HG02870 (cell line): ENCODE measurements at regions not wholly inside any gene's neighbourhood (a gene's known extent, or its start where the extent isn't known, plus 50 kb on each side); places are given as distances from the start of the nearest gene placed in this dataset.
"Not testable (repeated sequence)": the region's sequence is repeated elsewhere in the genome, so short reads cannot be mapped to it uniquely, and the experiment has no call there.

Source experiments
- ATAC-seq: cut with Tn5 transposase; IDR thresholded peaks from one replicate; pipeline ENCODE4 v1.9.1; 2021; ENCODE audit warnings: mild to moderate bottlenecking, moderate library complexity; ENCODE audit not compliant: unreplicated experiment

DNA sequence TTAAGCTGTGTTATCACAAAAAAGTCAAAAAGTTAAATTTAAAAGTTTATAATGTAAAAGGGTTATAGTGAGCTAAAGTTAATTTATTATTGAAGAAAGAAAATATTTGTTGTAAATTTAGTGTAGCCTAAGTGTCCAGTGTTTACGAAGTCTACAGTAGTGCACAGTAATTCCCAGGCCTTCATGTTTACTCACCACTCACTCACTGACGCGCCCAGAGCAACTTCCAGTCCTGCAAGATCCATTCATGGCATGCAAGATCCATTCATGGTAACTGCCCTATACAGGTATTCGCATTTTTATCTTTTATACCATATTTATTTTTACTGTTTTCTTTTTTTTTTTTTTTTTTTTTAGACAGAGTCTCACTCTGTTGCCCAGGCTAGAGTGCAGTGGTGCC lies 69.5 kb downstream of the TPRA1 start:
- no peak for ATAC-seq

DNA sequence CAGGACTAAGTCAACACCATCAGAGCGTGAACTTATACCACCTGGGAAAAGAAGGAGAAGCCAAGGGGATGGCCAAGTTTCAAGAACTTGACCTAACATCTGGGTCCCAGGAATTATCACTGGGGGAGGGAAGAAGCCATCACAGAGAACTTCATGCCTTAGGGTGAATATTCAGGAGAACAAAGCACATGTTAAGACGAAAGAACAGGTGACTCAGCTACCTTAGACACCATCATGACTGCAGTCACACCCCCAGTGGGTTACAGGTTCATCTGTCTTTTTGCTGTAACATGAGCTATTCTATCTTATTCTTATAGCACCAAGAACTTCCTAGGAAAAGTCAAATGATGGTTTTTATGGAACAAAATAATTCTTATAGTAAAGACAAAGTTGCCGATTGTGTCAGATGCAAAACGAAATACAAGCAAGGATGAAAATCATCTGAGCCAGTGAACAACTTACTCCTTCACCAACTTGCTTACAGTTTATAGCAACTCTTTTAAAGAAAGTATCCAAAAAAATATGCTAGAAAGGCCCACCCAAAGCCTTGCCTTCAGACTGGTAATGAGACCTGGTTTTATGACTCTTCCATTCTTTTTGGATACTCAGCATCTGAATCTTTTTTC lies 72.0 kb downstream of the TPRA1 start:
- ATAC-seq: no peak

DNA sequence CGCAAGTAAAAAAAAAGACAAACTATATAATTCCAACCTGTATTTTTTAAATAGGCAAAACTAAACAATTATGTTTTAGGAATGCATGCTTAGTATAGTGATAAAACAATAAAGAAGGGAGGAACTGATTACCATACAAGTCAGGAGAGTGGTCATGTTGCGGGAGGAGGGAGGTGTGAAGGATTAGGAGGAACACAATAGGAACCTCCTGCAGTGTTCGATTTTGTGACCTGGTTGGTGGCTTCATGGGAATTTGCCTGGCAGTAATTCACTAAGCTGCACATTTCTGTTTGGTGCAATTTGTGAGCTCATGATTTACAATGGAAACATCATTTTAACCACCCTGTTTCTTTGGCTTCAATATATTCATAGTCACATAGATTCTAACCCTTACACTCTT lies 78.3 kb downstream of the TPRA1 start:
- no peak for ATAC-seq

DNA sequence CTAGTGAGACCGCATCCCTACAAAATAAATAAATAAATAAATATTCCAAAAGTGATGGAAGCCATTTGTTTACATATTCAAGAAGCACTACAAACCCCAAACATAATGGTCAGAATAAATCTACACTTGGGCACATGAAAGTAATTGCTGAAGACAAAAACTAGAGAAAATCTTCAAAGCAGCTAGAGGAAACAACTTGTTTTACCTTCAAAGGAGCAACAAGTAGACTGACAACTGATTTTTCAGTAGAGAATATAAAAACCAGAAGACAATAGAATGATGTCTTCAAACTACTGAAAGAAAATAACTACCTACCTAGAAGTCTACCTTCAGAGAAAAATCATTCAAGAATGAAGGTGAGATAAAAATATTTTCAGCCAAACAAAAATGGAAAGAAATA lies 89.4 kb downstream of the TPRA1 start:
- ATAC-seq: no peak

DNA sequence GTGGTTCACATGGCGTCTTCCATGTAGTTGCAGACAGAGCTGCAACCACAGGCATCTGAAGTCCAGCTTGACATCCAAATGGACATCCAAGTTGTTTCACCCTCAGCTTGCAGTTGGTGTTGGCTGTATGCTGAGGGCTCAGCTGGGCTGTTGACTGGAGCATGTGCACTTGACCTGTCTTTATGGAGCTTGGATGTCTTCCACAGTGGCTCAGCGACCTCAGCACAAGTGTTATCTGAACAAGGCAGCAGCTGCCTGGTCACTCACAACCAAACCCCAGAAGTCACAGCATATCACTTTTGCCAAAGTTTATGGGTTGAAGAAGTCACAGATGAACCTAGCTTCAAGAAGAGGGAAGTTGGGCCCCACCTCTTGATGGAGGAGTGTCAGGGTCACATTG lies 92.9 kb downstream of the TPRA1 start:
- no peak for ATAC-seq

DNA sequence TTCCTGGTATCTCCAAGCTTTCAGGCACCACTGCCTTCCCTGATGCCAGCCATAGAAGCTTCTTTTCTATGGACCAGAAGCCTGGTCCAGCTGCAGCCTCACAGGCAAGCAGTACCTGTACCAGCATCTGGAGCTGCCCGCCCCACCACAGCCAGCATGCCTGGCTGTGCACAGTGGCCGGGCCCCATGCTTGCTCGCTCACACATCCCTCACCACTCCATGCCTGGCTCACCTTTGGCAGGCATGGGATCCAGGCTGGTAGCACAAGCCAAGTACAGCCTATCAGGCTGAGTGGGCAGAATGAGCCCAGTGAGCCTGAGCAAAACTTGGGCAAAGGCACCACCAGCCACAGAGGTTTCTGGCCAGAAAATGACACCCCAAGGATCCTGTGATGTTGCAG lies 93.4 kb downstream of the TPRA1 start:
- no peak for ATAC-seq

DNA sequence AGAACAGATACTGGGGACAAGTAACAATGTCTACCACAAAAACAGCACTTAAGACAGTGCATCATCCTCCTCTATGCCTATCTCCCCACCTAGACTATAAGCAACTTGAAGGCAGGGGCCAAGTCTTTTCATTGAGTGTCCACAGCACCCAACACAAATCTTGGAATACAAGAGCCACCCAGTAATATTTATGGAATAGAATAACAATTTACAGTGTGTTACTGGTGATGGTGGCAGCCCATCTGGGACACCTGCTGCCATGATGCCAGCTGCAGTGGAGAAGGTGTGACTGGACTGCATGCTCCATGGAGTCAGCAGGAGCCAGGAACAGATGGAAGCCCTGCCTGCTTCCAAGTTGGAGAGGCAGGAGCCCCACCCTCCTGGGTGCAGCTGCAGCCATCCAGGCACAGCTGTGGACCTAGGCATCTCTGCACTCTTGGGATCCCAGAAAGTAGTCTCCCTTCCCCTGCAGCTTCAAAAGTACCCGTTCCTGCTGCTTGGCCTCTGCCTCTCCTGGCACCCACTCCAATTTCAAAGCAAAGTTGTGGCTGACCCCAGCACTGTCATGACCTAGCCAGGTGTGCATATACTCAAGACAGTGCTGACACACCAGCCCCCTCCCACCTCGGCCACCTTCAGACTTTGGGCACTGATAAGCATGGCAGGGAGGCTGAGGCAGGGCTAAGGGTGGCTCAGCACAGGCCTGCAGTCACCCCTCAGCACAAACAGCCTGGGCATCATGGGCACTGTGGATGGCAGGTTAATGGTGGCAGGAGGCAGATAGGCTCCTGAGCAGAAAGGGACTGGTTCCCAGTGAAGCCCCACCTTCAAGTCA lies 94.5 kb downstream of the TPRA1 start:
- ATAC-seq: no peak

DNA sequence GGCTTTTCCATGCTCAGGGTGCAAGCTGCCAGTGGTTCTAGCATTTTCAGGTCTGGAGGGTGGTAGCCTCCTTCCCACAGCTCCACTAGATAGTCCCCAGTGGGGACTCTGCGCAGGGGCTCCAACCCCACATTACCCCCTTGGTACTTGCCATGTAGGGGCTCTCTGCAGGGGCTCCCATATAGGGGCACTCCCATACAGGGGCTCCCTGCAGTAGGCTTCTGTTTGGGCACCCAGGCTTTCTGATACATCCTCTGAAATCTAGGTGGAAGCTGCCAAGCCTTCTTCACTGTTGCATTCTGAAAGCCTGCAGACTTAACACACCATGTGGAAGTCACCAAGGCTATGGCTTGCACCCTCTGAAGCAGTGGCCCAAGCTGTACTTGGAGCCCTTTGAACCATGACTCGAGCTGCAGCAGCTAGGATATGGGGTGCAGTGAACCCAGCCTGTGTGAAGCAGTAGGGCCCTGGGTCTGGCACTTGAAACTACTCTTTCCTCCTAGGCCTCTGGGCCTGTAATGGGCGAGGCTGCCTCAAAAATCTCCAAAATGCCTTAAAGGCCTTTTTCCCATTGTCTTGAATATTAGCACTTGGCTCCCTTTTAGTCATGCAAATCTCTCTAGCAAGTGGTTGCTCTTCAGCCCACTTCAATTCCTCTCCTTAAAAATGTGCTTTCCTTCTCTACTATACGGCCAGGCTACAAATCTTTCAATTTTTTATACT lies 96.4 kb downstream of the TPRA1 start:
- no peak for ATAC-seq

DNA sequence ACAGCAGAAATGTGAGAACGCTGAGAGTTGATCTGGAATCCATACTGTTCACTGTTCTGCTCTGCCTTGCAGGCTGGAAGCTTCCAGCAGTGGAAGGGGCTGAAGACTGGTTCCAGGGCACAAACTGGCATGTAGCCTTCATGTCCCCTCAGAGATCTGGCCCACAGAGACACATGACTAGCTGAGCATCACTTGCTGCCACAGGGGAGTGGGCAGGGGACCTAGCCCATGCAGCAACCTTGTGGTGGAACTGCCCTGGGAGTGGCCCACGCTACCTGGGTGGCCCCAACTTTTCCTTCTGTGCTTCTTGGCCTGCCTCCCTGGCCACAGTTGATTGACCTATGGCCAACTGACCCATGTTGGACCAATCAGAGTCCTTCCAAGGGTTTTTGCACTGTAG lies 98.1 kb downstream of the TPRA1 start:
- no peak for ATAC-seq

DNA sequence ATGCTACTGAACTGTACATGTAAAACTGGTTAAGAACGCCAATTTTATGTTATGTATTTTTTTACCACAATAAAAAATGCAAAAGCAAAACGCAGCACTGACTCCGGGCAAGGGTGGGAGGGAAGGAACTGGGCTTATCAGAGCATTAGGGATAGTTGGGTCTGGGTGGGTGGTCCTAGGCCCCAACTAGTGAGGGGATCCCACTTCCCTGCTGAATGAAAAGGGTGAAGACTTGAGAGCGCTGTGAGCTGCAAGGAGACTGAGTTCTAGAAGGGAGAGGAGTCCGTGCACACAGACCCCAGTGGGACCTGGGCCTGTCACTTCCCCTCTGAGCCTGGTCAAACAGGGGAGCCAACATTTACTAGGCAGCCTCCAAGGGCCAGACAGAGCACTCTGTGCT lies 98.6 kb downstream of the TPRA1 start:
- ATAC-seq: no peak

DNA sequence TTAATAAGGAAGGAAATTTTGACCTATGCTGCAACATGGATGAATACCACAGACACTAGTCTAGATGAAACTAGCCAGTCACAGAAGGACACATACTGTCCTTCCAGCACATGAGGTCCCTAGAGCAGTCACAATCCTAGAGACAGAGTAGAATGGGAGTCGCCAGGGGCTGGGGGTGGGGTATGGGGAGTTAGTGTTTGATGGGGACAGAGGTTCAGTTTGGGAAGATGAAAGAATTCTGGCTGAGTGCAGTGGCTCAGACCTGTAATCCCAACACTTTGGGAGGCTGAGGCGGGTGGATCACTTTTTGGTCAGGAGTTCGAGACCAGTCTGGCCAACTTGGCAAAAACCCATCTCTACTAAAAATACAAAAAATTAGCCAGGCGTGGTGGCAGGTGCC lies 99.2 kb downstream of the TPRA1 start:
- ATAC-seq: no peak

DNA sequence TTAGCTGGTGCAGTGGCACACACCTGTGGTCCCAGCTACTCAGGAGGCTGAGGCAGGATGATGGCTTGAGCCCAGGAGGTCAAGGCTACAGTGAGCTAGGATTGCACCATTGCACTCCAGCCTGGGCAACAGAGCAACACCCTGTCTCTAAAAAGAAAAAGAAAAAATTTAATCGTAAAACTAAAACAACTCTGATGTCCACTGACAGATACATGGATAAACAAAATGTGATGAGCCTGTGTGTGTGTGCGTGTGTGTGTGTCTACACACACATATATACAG lies 99.6 kb downstream of the TPRA1 start:
- ATAC-seq: not testable (repeated sequence)

DNA sequence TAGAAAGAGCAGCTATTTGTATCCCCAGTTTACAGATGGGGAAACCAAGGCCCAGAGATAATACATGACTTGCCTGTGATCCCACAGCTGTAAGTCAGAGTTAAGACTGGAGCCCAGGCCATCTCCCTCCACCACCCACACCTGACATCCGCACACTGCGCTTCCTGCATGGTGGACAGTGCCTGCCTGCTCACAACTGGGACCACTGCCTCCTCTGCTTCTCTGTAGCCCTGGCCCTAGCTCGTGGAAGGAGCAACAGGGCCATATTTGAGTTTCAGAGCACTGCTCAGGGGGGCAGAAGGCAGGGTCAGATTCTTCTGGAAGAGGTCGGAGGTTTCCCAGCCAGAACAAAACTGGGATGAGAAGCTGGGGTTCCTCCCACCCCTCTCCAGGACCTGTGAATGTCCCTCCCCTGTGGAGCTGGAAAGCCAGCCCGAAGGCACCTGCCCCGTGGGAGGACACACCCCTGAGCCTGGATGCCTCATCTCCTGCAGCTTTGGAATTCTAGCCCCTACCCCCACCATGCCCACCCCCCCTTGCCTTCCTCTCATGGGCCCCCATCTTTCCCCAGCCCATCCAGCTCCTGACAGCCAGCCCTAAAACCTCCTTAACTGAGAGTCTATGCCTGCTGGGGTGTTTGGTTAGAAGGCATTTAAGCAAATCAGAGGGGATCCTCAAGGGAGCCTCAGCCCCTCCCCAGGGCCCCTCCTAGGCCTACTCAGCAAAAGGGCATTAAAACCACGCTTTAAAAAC lies 100.1 kb downstream of the TPRA1 start:
- ATAC-seq: no peak

DNA sequence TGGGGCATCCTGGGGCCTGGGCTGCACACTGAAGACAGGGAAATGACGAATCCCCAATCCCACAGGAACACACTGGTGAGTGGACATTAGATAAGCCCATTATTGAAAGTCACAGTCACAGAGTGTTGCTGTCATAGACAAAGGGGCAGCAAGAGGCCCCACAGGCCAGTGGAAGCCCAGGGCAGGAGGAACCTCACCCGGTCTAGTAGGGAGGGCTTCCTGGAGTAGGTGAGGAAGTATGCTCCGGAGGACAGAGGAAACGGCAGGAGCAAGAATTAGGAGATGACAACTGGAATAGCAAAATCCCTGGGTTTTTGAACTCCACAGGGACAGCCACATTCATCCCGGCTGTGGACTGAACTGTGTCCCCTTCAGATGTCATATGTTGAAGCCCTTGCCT lies 101.2 kb downstream of the TPRA1 start:
- ATAC-seq: no peak

DNA sequence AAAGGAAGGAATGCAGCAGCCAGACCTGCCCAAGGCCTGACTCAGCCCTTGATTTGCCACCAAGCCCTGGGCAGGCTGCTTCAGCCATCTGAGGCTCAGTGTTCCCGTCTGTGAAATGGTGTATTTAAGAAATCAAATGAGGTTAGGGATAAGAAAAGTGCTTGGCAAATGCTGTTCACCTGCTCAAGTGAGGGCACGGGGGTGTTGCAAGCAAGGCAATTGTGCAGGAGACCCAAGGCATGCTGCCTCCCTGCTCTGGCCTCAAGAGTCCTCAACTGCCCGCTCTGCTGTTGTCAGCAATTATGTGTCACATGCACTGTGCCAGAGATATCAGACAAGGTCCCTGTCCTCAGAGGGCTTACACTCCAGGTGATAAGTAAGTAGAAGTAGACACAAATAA lies 101.8 kb downstream of the TPRA1 start:
- no peak for ATAC-seq

DNA sequence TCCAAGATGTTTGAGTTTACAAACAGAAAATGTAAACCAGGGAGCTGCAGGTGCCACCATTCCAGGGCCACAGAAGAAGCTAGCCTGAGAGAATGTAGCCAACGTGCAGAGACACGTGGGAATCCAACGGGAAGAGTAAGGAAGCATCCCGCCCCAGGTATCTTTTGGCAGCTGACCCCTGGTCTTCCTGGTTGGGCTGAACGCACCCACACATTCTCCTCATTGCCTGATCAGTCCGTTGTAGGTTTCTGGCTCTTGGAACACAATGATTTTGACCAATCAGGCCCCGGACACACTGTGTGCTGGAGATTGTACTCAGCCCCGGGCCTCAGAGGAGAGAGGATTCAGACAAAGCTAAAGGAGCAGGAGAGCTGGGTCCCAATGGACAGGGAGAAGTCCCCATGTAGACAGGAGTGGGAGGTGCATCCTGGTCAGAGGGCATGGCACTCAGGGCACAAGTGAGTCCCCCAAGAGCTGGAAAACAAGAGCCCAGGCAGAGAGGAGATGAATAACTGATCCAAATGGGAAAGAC lies 102.3 kb downstream of the TPRA1 start:
- no peak for ATAC-seq

DNA sequence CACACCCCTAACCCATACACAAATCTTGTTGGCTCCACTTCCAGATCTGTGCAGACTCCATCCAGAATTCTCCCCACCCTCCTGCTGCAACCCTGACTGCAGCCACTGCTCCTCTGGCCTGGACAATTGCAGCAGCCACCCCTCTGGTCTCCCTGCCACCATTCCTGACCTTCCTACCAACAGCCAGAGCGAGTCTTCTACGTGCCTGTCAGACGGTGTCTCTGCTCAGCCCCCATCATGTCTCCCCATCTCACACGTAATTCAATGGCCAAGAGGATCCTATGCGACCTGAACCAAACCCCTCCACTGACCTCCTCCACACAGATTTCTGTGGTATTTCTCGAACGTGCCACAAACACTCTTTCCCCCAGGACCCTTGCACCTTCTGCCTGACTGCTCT lies 103.3 kb downstream of the TPRA1 start:
- no peak for ATAC-seq

DNA sequence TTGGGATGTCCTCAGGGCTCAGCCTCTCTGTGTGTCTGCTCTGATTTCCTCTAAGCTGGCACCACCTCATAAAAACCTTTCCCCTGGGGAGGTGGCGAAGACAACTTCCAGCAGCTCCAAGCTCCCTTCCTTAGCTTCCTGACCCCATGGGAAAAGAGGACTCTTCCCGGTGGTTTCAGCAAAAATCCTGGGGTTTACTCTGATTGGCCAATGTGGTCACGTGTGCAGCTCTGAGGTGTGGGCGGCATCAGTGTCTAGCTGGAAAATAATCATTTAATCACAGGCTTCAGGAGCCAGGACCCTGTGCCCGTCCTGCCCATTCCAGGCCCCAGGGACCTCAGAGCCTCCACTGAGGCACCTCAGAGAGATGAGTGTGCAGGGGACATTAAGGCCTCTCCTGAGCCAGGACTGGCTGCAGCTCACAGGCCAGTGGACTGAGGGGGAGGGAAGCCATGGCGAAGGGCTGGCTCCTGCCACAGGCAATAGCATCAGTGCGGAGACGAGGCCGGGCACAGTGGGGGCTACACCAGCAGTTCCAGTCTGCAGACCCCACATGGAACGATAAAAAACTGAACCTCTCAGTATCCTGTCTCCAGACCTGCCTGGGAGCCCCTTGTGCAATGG lies 104.1 kb downstream of the TPRA1 start:
- ATAC-seq: no peak

DNA sequence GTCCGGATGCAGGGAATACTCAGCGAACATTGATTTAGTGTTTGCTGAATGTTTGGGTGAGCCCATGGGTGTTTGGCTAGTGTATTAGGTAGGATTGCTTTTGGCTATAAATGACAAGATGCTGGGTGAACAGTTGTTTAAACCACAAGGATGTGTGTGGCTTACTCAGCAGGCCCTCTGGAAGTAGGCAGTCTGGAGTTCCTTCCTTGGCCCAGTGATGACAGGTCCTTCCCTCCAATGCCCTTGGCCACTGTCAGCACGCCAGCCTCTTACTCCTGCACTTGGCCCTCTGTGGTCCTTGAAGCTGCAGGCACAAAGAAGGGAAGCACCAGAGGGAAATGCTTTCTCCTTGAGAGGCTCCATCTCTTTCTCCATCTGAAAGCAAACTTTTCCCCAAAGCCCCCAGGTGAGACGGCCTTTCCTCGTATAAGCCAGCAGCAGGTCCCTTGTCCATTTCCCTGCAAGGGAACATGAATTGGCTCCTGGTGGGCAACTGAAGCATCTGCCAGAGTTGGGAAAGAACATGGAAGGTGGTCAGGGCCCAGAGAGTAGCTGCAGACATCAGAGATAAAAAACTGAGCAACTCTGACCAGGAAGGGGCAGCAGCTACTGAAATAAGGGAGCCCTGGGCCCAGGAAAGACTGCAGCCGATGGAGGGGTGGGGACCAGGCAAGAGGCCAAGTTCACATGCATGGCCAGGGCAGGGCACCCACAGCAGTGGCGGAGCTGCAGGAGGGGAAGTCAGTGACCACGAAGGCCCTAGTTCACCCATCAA lies 105.0 kb downstream of the TPRA1 start:
- ATAC-seq: no peak
